Liver (tissue), 8 donors: ENCODE measurements at regions not wholly inside any gene's neighbourhood (a gene's known extent, or its start where the extent isn't known, plus 50 kb on each side); places are given as distances from the start of the nearest gene placed in this dataset.
A peak's percentile ranks its signal among the peaks of the same experiment; 100 is the strongest.

Source experiments
- DNase-seq: peaks from one replicate; pipeline ENCODE4 v3.0.0-alpha.2; 2017; ENCODE audit warnings: low spot score
- H3K27ac ChIP-seq, 2 donors: one replicate each; pipeline ENCODE4 v1.7.0; 2013; ENCODE audit warnings: inconsistent platforms in 2 of 2, low read length in 2 of 2, control low read depth in 1 of 2, low read depth in 1 of 2, mild to moderate bottlenecking in 1 of 2
- H3K27me3 ChIP-seq, 4 donors: one replicate each; pipeline versions ENCODE4 v1.6.1 to v1.7.0; 2013; ENCODE audit warnings: low read length in 3 of 4, inconsistent platforms in 1 of 4, mild to moderate bottlenecking in 1 of 4, moderate library complexity in 1 of 4; ENCODE audit not compliant: control insufficient read depth in 4 of 4, insufficient read depth in 4 of 4
- H3K36me3 ChIP-seq, 4 donors: one replicate each; pipeline versions ENCODE4 v1.6.1 to v1.7.0; 2013; ENCODE audit warnings: low read length in 3 of 4, mild to moderate bottlenecking in 3 of 4, low read depth in 1 of 4, moderate library complexity in 1 of 4; ENCODE audit not compliant: control insufficient read depth in 4 of 4, insufficient read depth in 3 of 4
- H3K4me1 ChIP-seq, 4 donors: one replicate each; pipeline versions ENCODE4 v1.6.1 to v1.7.0; 2013; ENCODE audit warnings: low read length in 3 of 4, mild to moderate bottlenecking in 3 of 4, moderate library complexity in 1 of 4; ENCODE audit not compliant: control insufficient read depth in 4 of 4, insufficient read depth in 4 of 4
- H3K4me3 ChIP-seq, 3 donors: one replicate each; pipeline versions ENCODE4 v1.6.1 to v1.7.0; 2013; ENCODE audit warnings: low read length in 3 of 3, control low read depth in 1 of 3, low read depth in 1 of 3, mild to moderate bottlenecking in 1 of 3
- H3K9ac ChIP-seq, 2 donors: one replicate each; pipeline ENCODE4 v1.7.0; 2013; ENCODE audit warnings: low read length in 2 of 2, mild to moderate bottlenecking in 2 of 2, moderate library complexity in 2 of 2, control low read depth in 1 of 2, low read depth in 1 of 2
- H3K9me3 ChIP-seq, 4 donors: one replicate each; pipeline versions ENCODE4 v1.6.1 to v1.7.0; 2013; ENCODE audit warnings: low read length in 3 of 4; ENCODE audit not compliant: control insufficient read depth in 4 of 4
- ATF3 ChIP-seq: IDR thresholded peaks from 2 replicates; pipeline ENCODE4 v1.6.1; 2016; ENCODE audit warnings: antibody characterized with exemption
- EGR1 ChIP-seq, 2 donors: IDR thresholded peaks; 2 replicates each; pipeline ENCODE4 v1.6.1; 2016 to 2018; ENCODE audit warnings: antibody characterized with exemption in 2 of 2, low read depth in 2 of 2
- FOXA1 ChIP-seq: IDR thresholded peaks from 2 replicates; pipeline ENCODE4 v1.6.1; 2016; ENCODE audit warnings: antibody characterized with exemption
- FOXA2 ChIP-seq: IDR thresholded peaks from 2 replicates; pipeline ENCODE4 v1.6.1; 2016; ENCODE audit warnings: antibody characterized with exemption
- GABPA ChIP-seq, 2 donors: IDR thresholded peaks in 1 of 2; conservative IDR thresholded peaks in 1 of 2; 2 replicates each; pipeline ENCODE4 v1.6.1; 2016; ENCODE audit warnings: antibody characterized with exemption in 2 of 2, mild to moderate bottlenecking in 1 of 2, moderate library complexity in 1 of 2
- HNF4A ChIP-seq, 2 donors: conservative IDR thresholded peaks; 2 replicates each; pipeline ENCODE4 v1.6.1; 2016; ENCODE audit warnings: antibody characterized with exemption in 2 of 2, mild to moderate bottlenecking in 2 of 2
- HNF4G ChIP-seq: IDR thresholded peaks from 2 replicates; pipeline ENCODE4 v1.6.1; 2016; ENCODE audit warnings: antibody characterized with exemption
- JUND ChIP-seq, 2 donors: IDR thresholded peaks; 2 replicates each; pipeline ENCODE4 v1.6.1; 2016; ENCODE audit warnings: antibody characterized with exemption in 2 of 2
- MAX ChIP-seq: IDR thresholded peaks from 2 replicates; pipeline ENCODE4 v1.6.1; 2016; ENCODE audit warnings: antibody characterized with exemption
- NR2F2 ChIP-seq: IDR thresholded peaks from 2 replicates; pipeline ENCODE4 v1.6.1; 2016; ENCODE audit warnings: antibody characterized with exemption
- RAD21 ChIP-seq, 2 donors: IDR thresholded peaks; 2 replicates each; pipeline ENCODE4 v1.6.1; 2016; ENCODE audit warnings: antibody characterized with exemption in 2 of 2, mild to moderate bottlenecking in 2 of 2
- REST ChIP-seq: IDR thresholded peaks from 2 replicates; pipeline ENCODE4 v1.6.1; 2016; ENCODE audit warnings: antibody characterized with exemption, mild to moderate bottlenecking
- RXRA ChIP-seq, 2 donors: IDR thresholded peaks; 2 replicates each; pipeline ENCODE4 v1.6.1; 2017 to 2018; ENCODE audit warnings: antibody characterized with exemption in 2 of 2, mild to moderate bottlenecking in 1 of 2
- SP1 ChIP-seq: IDR thresholded peaks from 2 replicates; pipeline ENCODE4 v1.6.1; 2018; ENCODE audit warnings: antibody characterized with exemption, mild to moderate bottlenecking
- TAF1 ChIP-seq: conservative IDR thresholded peaks from 2 replicates; pipeline ENCODE4 v1.6.1; 2016; ENCODE audit warnings: antibody characterized with exemption, mild to moderate bottlenecking
- YY1 ChIP-seq: IDR thresholded peaks from 2 replicates; pipeline ENCODE4 v1.6.1; 2016; ENCODE audit warnings: antibody characterized with exemption, mild to moderate bottlenecking
- ZBTB33 ChIP-seq: IDR thresholded peaks from 2 replicates; pipeline ENCODE4 v1.6.1; 2016; ENCODE audit warnings: antibody characterized with exemption
- WGBS: extraction: QIAGEN DNeasy Blood & Tissue Kit; methylation state at CpG from one replicate; pipeline ENCODE4 v1.1.7; 2013; 5-methylcytosine and 5-hydroxymethylcytosine counted together
- TF ChIP-seq, protein P1 (sequence below): fragments of 150-350 bp; IDR thresholded peaks from 2 replicates; pipeline ENCODE4 v1.5.1; 2017; ENCODE audit warnings: improper control_type of control experiment, low read depth, low read length; ENCODE audit not compliant: missing input control
- donor health status: healthy.
- donor health status: healthy.
- donor health status: healthy.
- donor health status: healthy.
- donor health status: healthy.

DNA sequence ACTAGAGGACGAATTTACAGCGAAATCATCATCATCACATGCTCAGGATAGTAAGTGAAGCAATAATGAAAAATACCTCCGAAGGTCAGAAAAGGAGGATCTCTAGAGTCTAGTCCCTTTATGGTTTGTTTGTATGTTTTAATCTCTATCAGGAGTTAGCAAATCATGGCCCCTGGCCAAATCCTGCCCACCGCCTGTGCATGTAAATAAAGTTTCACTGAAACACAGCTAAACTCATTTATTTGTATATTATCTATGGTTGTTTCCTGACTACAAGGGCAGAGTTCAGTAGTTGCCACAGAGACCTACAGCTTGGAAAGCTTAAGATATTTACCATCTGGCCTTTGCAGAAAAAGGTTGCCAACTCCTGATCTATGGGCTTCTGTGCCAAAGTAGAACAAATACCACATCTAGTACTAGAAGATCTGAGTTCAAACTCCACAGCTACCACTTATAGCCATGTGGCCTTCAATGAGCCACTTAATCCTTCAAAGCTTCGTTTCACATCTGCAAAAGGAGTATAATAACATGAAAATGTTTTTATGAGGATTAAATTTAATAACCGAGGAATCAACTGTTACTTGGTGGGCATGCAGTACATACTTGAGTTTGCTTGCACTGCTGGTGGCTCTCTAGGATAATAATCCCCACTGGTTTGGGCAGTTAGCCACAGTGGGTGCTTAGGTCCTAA lies 94.0 kb upstream of the KIF26B start:
- H3K4me1 ChIP-seq: peaks cover 6 to 27% (median 10%) of the 10 kb centered on the region in 4 donors
- H3K9me3 ChIP-seq: no peaks in the 10 kb centered on the region
- H3K4me3 ChIP-seq: no peak overlapping the region
- no peaks in the 10 kb centered on the region for H3K36me3 ChIP-seq
- 26% methylated on average over 6 of the region's 6 CpGs for WGBS
- H3K27me3 ChIP-seq: no peaks in the 10 kb centered on the region
- peak overlapping the region; percentile 70 to 82 for H3K27ac ChIP-seq
- peak; percentile 65 for DNase-seq
- H3K9ac ChIP-seq: no peak overlapping the region
- TF ChIP-seq RAD21 (IDR thresholded peaks at IDR 0.05): peak; percentile 42 to 48
- peak in 1 of 2 donors; percentile 59 for TF ChIP-seq EGR1 (IDR thresholded peaks at IDR 0.05; ENCODE audit: low read depth in 2 of 2)
- peak; percentile 81 for TF ChIP-seq YY1
- peak; percentile 81 to 93 for TF ChIP-seq JUND (IDR thresholded peaks at IDR 0.05)
- peak; percentile 91 for TF ChIP-seq FOXA1
- peak; percentile 87 for TF ChIP-seq HNF4G
- TF ChIP-seq TAF1: peak; percentile 19
- TF ChIP-seq RXRA (IDR thresholded peaks at IDR 0.05): peak; percentile 87 to 95
- peak; percentile 89 for TF ChIP-seq FOXA2
- TF ChIP-seq ZBTB33: peak; percentile 87
- TF ChIP-seq NR2F2: peak; percentile 94
- no peak for TF ChIP-seq MAX
- TF ChIP-seq SP1: peak; percentile 97
- TF ChIP-seq, protein P1, sequence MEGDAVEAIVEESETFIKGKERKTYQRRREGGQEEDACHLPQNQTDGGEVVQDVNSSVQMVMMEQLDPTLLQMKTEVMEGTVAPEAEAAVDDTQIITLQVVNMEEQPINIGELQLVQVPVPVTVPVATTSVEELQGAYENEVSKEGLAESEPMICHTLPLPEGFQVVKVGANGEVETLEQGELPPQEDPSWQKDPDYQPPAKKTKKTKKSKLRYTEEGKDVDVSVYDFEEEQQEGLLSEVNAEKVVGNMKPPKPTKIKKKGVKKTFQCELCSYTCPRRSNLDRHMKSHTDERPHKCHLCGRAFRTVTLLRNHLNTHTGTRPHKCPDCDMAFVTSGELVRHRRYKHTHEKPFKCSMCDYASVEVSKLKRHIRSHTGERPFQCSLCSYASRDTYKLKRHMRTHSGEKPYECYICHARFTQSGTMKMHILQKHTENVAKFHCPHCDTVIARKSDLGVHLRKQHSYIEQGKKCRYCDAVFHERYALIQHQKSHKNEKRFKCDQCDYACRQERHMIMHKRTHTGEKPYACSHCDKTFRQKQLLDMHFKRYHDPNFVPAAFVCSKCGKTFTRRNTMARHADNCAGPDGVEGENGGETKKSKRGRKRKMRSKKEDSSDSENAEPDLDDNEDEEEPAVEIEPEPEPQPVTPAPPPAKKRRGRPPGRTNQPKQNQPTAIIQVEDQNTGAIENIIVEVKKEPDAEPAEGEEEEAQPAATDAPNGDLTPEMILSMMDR: no peak
- no peak for TF ChIP-seq REST
- peak; percentile 31 to 62 for TF ChIP-seq GABPA (IDR thresholded peaks at IDR 0.05 in 1 of 2, conservative IDR thresholded peaks at IDR 0.05 in 1 of 2)
- peak; percentile 83 for TF ChIP-seq ATF3
- TF ChIP-seq HNF4A (conservative IDR thresholded peaks at IDR 0.05): peak; percentile 94 to 97
